NOMO-1 (cell line): ENCODE measurements at regions not wholly inside any gene's neighbourhood (a gene's known extent, or its start where the extent isn't known, plus 50 kb on each side); places are given as distances from the start of the nearest gene placed in this dataset.
"Not testable (repeated sequence)": the region's sequence is repeated elsewhere in the genome, so short reads cannot be mapped to it uniquely, and the experiment has no call there.

ENCODE experiments used
- DNase-seq, 2 experiments: peaks; one replicate each; lab custom pipeline; 2025; ENCODE audit not compliant: unreplicated experiment in 2 of 2; lab: John Stamatoyannopoulos, UW

DNA sequence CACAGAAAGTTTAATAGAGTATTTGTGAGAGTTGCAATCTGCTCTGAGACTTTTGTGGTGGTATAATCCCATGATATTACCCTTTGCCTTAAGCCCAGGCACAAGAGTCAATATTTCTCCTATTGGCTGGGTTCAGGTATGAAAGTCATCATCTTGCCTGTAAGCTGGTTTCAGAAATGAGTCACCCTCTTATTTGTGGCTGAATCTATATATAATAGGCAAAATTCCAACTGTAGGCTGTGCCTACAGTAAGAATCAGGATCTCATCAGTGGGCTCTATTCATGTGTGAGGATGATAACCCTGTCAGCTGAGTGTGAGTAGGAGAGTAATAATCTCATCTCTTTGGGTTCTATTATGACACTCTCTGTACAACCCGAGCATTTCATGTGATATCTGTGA, 2103.1 kb downstream of the TP53TG3F start:
- no peak for DNase-seq

DNA sequence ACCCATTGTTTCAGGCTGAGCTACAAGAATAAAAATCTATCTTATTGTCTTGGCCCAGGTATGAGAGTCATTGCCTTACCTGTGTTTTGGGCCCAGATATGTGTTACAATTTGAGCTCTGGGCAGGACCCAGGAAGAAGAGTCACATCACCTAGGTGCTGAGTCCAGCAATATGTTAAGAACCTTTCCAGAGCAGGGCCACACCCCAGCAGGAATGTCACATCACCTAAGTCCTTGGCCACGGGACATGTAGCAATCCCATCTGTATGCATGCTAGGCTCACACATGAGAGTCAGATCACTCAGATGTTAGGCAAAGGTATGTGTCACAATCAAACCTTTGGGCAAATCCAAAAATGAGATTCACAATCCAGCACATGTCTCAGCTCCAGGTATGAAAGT, 2103.5 kb downstream of the TP53TG3F start:
- no peak for DNase-seq

DNA sequence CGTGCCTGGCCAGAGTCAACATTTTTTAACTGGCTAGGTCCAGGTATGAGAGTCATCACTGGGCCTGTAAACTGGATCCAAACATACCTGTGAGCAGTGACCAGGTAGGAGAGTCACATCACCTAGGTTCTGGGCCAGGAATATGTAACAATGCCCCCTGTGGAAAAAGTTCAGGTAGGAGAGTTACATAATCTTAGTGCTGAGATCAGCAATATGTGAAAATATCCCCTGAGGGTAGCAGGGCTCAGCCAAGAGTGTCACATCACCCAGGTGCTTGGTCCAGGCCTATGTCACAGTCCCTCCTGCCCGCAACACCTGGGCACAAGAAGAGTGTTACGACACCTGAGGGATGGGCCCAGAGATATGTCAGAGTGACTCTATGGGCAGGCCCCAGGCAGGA, 2104.7 kb downstream of the TP53TG3F start:
- no peak for DNase-seq

DNA sequence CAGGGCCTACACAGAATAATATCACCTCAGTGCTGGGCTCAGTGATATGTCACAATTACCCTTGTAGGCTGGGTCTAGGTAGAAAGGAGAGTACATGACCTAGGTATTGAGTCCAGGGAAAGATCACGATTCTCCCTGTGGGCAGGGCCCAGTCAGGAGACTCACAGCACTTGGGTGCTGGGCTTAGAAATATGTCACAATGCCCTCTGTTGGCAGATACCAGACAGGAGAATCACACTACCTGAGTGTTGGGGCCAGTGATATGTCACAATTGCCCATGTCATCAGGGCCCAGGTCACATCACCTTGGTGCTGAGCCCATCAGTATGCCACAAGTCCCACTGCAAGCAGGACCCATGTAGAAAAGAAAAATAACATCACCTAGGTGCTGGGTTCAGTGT, 2105.5 kb downstream of the TP53TG3F start:
- no peak for DNase-seq

DNA sequence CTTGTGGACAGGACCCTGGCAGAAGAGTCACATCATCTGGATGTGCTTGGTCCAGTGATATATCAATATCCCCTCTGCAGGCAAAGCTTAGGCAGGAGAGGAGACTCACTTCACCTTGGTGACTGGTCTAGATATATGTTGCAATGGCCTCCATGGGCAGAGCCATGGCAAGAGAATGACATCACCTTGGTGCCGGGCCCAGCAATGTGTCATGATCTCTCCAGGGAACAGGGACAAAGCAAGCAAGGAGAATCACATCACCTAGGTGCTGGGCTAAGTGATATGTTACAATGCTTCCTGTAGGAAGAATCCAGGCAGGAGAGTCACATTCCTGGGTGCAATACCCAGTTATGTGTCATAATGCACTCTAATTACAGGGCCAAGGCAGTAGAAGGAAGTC, 2106.2 kb downstream of the TP53TG3F start:
- DNase-seq = no peak

DNA sequence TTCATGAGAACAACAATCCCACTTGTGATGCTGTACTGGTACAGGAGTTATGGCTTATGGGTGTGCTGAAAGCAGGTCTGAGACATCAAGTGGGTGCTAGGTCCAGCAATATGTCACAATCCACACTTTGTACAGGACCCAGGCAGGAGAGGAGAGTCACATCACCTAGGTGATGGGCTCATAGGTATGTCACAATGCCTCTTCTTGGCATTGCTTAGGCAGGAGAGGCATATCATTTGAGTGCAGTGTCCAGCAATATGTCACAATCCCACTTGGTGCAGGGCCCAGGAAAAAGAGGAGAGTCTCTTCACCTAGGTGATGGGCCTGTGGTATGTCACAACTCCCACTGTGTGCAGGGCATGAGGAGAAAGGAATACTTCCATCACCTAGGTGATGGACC, 2110.0 kb downstream of the TP53TG3F start:
- no peak for DNase-seq

DNA sequence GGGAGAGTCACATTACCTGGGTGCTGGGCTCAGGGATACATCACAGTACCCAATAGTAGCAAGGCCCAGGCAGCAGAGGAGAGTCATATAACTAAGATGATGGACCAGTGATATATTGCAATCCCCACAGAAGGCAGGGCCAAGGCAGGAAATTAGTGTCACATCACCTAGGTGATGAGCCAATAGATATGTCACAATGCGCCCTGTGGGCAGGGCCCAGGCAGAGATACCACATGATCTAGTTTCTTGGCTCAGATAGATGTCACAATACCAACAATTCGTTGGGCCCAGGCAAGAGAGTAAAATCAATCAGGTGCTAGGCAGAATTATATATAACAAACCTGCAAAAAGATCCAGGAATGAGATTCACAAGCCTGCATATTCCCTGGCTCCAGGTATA, 2111.5 kb downstream of the TP53TG3F start:
- peak; percentile 47 to 55 for DNase-seq

DNA sequence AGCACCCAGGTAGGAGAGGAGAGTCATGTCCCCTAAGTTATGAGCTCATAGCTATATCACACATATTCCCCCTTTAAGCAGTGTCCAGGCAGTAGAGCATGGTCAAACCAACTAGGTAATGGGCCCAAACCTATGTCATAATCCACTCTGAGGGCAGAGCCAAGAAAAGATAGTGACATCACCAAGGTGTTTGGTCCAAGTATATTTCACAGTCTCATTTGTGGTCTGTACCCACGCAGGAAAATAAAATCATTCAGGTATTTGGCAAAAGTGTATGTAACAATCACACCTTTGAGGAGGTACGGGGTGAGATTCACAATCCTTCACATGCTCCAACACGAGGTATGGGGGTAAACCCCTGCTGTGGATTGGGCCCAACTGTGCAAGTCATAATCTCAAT, 2112.8 kb downstream of the TP53TG3F start:
- DNase-seq = no peak

DNA sequence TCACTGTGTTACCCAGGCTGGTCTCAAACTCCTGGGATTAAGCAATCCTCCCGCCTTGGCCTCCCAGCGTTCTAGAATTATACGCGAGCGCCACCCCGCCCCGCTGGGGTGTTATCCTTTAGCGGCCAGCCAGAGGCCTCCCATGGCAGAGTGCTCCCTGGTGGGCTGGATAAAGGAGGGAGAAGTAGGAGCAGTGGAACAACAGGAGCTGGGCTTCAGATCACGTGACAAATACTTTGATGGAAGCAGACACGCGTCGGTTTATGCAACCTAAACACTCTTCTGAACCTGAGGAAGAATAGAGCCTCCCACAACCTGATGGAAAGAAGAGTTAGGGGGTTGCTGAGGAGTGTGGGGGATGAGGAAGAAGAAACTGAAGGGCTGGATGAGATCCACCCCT, 2114.0 kb downstream of the TP53TG3F start:
- DNase-seq = no peak

DNA sequence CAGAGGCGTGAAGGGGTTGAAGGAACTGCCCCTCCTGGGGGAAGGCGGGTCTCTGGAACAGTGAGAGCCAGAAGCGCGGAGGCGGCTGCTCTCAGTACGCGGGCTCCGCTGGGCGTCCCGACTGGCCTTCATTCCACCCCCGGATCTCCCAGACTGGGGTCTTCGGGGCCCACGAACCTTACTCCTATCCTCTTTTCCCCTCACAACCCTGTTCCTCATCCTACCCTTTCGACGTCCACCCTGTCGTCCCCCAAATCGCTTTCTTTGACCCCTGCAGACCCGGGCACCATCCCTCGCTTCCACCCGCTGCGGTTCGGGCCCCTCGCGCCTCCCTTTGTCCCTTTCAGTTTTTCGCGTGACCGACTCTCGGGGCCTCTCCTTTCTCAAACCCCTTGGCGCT, 2114.6 kb downstream of the TP53TG3F start:
- DNase-seq = no peak

DNA sequence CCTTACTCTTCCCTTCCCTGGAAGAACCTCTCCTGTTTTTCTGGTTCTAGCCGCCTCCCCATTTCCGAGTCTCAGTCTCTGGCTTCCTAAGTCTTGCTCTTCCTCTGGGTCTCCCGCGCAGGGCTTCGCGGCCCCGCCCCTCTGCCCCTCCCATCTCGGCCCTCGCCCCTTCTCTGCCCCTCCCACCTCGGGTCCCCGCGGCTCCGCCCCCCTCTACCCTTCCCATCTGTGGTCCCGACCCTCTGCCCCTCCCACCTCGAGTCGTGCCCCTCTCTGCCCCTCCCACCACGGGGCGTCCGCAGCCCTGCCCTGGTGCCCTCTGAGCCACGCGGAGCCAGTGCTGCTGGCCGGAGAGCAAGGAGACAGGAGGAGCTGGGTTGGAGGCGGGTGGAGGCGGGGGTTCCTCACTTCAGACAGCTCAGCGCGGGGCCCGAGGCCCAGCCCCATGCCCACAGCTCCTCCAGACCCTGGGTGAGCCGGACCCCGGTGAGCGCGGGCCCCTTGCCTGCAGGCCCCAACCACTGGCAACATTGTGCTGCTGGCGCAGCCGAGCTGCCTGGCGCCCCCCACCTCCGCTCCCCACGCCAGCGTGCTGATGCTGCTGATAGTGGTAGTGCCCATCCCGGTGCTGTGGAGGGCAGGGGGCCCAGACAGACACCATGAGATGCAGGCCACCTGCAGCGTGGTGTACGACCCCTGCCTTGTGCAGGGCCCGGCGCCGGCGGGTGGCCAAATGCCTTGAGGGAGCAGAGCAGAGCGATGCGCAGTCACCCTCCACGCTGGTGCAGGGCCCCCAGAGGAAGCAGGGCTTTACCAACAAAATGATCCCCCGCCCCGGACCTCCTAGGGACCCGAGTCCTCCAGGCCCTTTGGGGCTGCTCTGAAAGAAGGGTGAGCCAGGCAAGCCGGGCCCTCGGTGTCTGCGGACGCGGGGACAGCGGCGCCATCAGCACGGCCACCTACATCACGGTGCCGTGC, 2115.3 kb downstream of the TP53TG3F start:
- no peak for DNase-seq

DNA sequence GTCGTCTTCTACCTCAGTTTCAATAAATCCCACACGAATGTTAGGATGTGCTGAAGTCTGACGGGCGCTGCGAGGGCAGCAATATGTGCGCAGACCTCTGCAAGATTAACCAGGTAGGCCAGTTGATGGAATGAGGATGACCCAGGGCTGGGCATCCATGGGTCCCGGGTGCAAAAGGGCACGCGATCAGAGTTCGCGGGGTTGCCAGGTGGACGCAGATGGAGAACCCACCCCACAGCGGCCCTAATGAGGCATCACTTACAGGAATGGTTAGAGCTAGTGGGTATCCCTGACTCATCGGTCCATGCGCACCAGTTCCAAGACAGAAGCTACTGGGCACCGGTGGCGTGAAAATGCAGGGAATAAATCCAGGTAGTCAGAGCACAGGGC, 2116.0 kb downstream of the TP53TG3F start:
- DNase-seq = no peak

DNA sequence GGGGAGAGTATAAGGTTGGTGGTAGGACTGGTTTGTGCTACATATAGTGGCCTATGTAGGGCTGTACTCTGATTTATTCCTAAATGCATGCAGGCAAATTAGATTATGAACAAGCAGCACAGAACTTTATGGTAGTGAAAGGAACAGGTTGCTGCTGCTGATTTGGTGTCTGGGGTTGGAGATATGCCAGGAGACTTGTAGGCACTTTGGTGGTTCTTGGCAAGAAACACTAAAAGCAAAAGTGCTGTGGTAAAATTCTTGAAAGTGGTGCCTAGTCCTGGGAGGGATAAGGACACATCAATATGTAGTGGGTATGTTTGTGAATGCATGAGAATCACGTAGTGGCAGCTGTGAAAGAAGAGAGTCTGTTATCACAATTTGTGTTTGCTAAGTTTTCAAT, 2126.0 kb downstream of the TP53TG3F start:
- no peak for DNase-seq

DNA sequence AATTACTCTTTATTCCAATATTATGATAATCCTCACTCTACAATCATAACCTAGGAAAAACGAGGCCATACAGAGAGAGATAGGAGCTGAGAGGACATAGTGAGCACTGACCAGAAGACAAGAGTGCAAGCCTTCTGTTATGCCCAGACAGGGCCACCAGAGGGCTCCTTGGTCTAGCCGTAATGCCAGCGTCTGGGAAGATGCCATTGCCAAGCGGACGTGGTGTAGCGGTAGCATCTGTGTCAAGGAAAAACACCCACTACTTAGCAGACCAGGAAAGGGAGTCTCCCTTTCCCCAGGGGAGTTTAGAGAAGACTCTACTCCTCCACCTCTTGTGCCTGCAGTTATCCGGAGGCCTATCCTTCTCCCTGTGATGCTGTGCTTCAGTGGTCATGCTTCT, 2131.5 kb downstream of the TP53TG3F start:
- not testable (repeated sequence) for DNase-seq

DNA sequence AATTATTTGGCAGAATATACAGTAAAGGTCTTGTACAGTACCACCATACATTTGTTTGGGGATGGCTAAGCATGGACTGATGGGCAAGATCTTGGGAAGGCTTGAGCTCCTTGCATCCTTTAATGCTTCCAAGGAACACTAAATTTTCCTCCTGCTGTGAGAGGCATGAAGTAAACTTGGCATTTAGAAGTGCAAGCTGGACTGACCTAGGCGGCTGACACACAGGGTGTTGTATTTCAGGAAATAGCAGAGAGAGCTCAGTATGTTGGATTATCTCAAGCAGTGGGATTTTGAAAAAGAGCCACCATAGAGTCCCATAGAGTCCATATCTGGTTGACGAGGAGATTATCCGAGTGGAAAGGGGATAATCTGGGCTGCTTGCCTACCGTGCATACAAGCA, 2137.1 kb downstream of the TP53TG3F start:
- no peak for DNase-seq

DNA sequence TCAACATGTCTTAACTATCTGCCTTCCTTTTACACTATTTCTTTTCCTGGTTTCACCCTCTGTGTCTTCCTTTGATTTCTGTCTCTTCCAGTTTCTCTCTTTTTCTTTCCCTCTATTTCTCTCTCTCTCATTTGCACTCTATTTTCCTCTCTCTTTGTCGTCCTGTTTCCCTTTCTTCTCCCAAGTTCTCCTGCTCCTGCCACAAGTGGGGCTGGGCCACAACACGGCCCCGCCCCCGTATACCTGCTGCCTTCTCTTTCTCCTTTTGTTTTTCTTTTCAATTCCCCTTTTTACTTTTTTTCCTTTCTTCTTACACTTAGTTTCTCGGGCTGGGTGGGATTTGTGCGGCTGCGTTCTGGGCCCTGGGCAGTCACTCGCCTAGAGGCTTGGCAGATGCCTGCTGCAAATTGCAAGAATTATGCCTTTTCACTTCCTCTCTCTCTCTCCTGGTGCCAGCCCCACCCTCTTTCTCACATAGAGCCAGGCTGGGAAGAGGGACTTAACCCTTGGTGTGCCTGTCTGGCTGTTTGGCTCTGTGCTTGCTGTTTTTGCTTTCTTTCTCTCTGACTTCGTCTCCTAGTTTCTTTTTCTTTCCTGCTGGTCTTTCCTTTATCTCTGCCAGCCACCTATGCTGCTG, 2139.4 kb downstream of the TP53TG3F start:
- peak; percentile 79 to 86 for DNase-seq

DNA sequence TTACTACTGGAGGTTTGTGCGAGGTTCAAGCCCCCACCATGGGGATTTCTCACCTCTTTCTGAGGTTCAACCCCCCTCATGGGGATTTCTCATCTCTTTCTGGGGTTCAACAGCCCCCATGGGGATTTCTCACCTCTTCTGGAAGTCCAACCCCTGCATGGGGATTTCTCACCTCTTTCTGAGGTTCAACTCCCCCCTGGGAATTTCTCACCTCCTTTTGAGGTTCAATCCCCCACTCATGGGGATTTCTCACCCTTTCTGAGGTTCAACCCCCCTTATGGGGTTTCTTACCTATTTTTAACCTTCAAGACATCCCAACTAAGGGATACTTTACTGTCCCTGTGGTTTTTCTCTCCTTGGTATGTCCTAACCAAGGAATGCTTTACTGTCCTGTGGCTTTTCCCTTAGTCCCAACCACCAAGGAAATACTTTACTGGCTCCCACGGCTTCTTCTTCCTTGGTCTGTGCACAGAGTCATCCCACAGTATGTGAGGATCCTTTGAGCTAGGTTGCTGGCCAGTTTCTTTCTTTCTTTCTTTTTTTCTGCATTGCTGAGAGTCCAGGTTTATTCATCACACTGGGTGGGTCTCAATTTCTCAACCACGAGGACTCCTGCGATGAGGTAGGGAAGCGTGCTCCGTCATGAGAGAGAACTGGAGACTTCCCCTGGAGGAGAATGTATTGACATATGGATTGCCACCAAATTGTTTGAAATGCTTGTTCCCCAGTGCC, 2140.2 kb downstream of the TP53TG3F start:
- DNase-seq = no peak

DNA sequence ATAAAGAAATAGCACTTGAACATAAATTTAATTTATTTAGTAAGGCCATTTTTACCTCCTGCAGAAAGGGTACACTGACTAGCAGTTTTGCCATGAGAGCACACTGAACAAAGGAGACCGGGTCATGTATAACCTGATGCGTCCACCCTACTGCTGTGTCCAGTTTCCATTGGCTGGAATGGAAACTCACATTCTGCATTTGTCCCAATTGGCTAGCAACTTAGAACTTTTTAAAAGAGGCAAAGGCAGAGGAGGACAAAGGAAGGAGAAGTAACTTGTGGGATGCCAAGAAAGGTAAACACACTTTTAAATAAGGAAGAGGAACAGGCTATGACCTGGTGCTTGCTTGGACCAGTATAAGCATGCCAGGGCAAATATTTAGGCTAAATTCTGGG, 2140.7 kb downstream of the TP53TG3F start:
- DNase-seq = not testable (repeated sequence)

DNA sequence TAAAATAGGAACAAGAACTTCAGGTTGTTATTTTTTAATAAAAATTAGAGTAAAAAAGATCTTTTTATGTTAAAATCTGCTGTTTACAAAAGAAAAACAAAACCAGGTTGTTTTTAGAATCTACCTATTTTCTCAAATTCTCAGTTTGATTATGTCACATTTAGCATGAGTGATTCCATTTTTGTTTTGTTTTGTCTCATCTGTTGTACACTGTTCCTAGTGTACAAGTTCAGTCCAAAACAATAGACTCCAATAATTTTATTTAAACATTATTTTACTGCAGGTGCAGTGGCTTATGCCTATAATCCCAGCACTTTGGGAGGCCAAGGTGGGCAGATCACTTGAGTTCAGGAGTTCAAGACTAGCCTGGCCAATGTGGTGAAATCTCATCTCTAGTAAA, 2142.7 kb downstream of the TP53TG3F start:
- no peak for DNase-seq

DNA sequence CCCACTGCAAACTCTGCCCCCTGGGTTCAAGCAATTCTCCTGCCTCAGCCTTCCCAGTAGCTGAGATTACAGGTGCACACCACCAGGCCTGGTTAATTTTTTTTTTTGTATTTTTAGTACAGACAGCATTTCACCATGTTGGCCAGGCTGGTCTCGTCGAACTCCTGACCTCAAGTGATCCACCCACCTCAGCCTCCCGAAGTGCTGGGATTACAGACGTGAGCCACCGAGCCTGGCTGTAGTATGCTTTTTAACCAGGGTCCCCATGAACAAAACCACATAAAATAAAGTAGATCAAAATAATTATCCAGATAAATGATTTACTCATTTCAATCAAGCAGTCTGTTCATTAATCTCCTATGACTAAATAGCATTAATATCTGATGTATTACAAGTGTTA, 2144.0 kb downstream of the TP53TG3F start:
- not testable (repeated sequence) for DNase-seq

DNA sequence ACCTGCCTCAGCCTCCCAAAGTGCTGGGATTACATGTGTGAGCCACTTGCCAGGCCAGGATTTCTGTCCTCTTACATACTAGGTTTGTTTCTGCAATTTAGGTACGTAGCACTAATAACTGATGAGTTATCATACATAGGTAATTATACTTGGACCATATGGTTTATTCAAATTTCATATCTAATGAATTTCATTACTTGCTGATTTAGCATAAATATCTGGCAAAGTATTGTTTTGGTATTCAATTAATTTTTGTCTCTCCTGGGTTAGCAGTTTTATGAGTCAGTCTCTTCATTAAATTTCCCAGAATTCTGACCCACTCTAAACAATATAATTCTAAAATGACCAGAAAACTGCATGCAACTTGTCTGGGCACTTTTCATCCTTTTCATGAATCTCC, 2146.5 kb downstream of the TP53TG3F start:
- no peak for DNase-seq
